Motor neuron (in vitro differentiated cells): ENCODE measurements at regions not wholly inside any gene's neighbourhood (a gene's known extent, or its start where the extent isn't known, plus 50 kb on each side); places are given as distances from the start of the nearest gene placed in this dataset.
"Not testable (repeated sequence)": the region's sequence is repeated elsewhere in the genome, so short reads cannot be mapped to it uniquely, and the experiment has no call there.

ENCODE experiments used
- ATAC-seq, 8 experiments: fragments of 200-7000 bp; cut with Tn5 transposase; replicated peaks in 6 of 8; 2 replicates each; pipeline ENCODE4 v1.8.0; 2021; ENCODE audit warnings: mild to moderate bottlenecking in 8 of 8, moderate library complexity in 8 of 8
- H3K27ac ChIP-seq, 2 donors: fragments of 250-450 bp; sonication (Bioruptor Pico); 2 replicates each; pipeline ENCODE4 v1.9.0; 2021; ENCODE audit warnings: antibody characterized with exemption in 2 of 2, mild to moderate bottlenecking in 2 of 2, moderate library complexity in 1 of 2
- H3K4me1 ChIP-seq, 2 donors: fragments of 250-450 bp; sonication (Bioruptor Pico); replicated peaks in 1 of 2; 2 replicates each; pipeline ENCODE4 v1.6.1; 2021; ENCODE audit warnings: antibody characterized with exemption in 2 of 2, mild to moderate bottlenecking in 2 of 2, moderate library complexity in 1 of 2
- H3K4me3 ChIP-seq, 5 donors: fragments of 250-450 bp; sonication (Bioruptor Pico); 2 replicates each; pipeline ENCODE4 v1.9.0; 2021; ENCODE audit warnings: antibody characterized with exemption in 5 of 5, mild to moderate bottlenecking in 5 of 5, moderate library complexity in 4 of 5
- WGBS, 10 experiments: fragments of 450-650 bp; shearing (Covaris generic); methylation state at CpG; one replicate each; pipeline ENCODE4 v1.0.0; 2022; 5-methylcytosine and 5-hydroxymethylcytosine counted together
- in situ Hi-C, 9 experiments: fragments of 400-800 bp; cut with MboI; loops; one replicate each; pipeline ENCODE4 v1.15.0; 2021; ENCODE audit warnings: low sequenced_read_pairs in 9 of 9, low pct_unique_long_range_greater_than_20kb in 2 of 9; ENCODE audit not compliant: unreplicated experiment in 9 of 9

DNA sequence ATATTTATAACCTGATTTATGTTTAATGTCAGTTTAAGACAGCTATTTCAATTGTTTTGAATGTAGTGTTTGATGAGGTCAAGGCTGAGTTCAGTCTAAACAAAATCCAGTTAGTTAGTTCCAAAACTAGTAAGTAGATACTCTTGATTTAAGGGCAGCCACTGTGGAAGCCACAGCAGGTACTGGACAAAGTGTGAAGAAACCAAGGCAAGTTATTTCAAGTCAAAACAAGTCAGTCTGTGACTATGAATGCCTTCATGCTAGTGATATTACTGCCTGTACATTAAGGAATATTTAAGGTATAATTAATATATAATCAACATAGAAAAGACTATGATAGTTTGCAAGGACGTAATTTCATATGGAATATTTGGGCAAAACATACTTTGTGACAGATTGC is 362.3 kb downstream of the DMRTA1 start:
- no peak overlapping the region for H3K4me3 ChIP-seq
- peaks cover 0 to 2% of the 10 kb centered on the region in 2 donors for H3K4me1 ChIP-seq
- WGBS, 10 experiments: 0 to 100% (median 46%) methylated on average over 1 of the region's 1 CpG
- ATAC-seq: no peak
- in situ Hi-C loops: loop anchor here in 1 of 9 experiments (25.0 kb wide), 1 partner anchor 272 kb away; no protein-coding TSS in a partner anchor
- no peak overlapping the region for H3K27ac ChIP-seq

DNA sequence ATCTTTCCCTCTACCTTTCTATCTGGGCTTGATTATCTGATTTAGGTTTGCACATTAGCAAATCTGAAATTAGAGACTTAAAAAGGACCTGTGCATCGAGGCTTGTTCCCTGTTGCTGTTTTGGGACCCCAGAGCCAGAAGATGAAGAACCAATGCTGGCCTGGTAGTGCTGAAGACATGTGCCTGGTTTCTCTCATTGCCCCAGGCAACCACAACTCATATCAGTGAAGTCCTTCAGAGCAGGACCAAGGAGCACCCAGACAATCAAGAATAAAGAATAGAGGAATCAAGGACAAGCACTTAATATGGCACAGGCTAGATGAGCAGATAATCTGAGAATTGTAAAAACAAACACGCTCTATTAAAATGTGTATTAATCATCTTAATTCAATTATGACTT is 362.7 kb downstream of the DMRTA1 start:
- H3K27ac ChIP-seq: no peak overlapping the region
- no peak overlapping the region for H3K4me3 ChIP-seq
- in situ Hi-C loops: loop anchor here in 1 of 9 experiments (25.0 kb wide), 1 partner anchor 272 kb away; no protein-coding TSS in a partner anchor
- no peak for ATAC-seq
- H3K4me1 ChIP-seq: peaks cover 0 to 2% of the 10 kb centered on the region in 2 donors
- WGBS, 10 experiments: 11 to 95% (median 55%) methylated on average over 1 to 2 of the region's 2 CpGs; no CpG with 5 or more reads in 2 of the 10 experiments

DNA sequence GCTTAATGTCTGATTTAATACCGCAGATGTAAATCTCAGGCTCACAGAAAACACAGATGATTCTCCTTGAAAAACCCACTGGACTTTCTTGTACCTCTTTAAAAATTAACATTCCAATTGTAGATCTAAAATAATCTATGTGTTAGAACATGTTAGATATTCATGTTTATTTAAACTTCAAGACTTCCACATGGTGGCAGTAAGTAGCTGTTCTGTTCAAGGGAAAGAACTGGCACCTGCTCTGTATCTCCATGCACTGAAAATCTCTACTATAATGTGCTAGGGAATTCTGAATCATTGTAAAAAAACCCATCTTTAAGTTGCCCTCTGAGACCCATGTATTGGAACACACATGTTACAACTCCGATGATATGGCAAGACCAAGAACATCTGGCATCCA is 366.9 kb downstream of the DMRTA1 start:
- Histone ChIP-seq H3K27ac (no peak overlapping the region), H3K4me1 (peaks cover 0 to 2% of the 10 kb centered on the region in 2 donors), H3K4me3 (no peak overlapping the region)
- WGBS, 10 experiments: 31 to 100% (median 83%) methylated on average over 1 to 2 of the region's 2 CpGs; no CpG with 5 or more reads in 1 of the 10 experiments
- peak; percentile 25 to 81 (median 68) for ATAC-seq
- in situ Hi-C loops: loop anchor here in 1 of 9 experiments (25.0 kb wide), 1 partner anchor 276 kb away; no protein-coding TSS in a partner anchor

DNA sequence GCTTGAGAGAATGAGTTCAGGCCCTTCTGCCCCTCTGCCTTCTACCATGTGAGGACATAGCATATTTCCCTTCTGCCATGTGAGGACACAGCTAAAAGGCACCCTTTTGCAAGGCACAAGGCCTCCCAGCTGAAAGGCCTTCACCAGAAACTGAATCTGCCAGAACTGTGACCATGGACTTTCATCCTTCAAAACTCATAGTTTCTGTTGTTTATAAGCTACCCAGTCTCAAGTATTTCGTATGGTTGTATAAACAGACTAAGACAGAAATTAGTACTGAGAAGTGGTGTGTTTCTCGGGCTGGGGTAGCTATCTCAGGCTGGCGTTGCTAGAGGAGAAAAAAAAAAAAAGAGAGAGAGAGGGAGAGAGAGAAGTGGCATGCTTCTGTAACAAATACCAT is 368.6 kb downstream of the DMRTA1 start:
- ATAC-seq: no peak
- 0 to 100% (median 77%) methylated on average over 1 to 3 of the region's 3 CpGs; no CpG with 5 or more reads in 3 of the 10 experiments for WGBS, 10 experiments
- Histone ChIP-seq H3K4me1 (peaks cover 0 to 2% of the 10 kb centered on the region in 2 donors), H3K4me3 (no peak overlapping the region), H3K27ac (no peak overlapping the region)
- in situ Hi-C loops: loop anchor here in 1 of 9 experiments (25.0 kb wide), 1 partner anchor 278 kb away; no protein-coding TSS in a partner anchor

DNA sequence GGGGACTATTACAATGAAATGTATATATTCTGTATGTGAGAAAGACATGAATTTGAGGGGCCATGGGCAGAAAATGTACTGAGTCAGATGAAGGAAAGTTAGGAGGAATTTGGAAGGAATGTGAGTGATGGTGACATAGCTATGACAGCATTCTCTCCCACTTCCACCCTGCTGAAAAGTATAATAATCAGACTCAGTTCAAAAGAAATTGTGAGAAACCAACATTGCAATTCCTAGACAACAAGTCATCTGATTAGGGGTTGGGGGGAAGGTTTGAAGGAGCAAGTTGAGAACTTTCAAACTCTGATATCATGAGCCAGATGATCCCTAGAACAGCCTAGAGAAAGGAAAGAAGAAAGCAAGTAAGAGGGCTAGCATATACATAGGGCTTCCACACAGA is 370.6 kb downstream of the DMRTA1 start:
- Histone ChIP-seq H3K4me3 (no peak overlapping the region), H3K4me1 (peaks cover 0 to 2% of the 10 kb centered on the region in 2 donors), H3K27ac (no peak overlapping the region)
- in situ Hi-C loops: loop anchor here in 1 of 9 experiments (25.0 kb wide), 1 partner anchor 280 kb away; no protein-coding TSS in a partner anchor
- no peak for ATAC-seq

DNA sequence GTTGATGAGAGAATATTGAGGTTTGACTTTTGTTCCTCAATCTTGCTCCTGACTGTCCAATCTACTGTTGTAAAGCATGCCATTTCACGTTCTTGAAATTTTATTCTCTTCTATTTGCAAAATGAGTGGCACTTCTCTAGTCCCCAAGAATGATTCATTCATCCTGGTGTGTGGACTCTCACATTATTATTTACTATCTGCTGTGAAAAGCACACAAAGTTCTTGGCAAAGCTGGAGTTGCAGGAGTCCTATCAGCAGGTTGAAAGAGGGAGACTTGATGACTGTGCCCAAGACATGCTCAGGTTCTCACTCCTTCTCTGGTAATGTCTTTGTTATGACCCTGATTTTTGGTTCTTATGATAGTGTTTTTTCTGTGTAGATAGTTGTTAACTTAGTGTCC is 382.6 kb downstream of the DMRTA1 start:
- in situ Hi-C loops: no loop called here
- Histone ChIP-seq H3K4me1 (no peaks in the 10 kb centered on the region), H3K27ac (no peak overlapping the region), H3K4me3 (no peak overlapping the region)
- WGBS, 10 experiments: 0 to 83% (median 40%) methylated on average over 1 of the region's 1 CpG; no CpG with 5 or more reads in 3 of the 10 experiments
- no peak for ATAC-seq

DNA sequence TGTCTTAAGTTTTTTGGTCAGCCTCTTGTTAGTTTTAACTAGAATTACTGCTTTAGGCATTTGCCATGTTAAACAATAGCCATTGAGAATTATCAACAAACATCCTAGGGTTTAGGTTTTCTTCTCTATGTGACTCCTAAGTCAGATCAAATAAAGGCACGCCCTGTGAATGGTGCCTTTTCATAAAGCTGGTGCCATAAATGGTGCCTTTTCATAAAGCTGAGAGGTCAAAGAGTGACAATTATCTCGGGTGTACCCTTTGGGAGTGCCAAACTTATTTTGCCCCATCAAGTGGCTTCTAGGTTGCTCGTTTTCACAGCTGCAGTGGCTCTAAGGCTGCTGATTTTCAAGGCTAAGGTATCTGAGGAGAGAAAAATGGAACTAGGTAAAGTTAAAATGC is 391.6 kb downstream of the DMRTA1 start:
- in situ Hi-C loops: no loop called here
- ATAC-seq: no peak
- WGBS, 10 experiments: 0 to 63% (median 49%) methylated on average over 1 to 3 of the region's 3 CpGs; no CpG with 5 or more reads in 1 of the 10 experiments

DNA sequence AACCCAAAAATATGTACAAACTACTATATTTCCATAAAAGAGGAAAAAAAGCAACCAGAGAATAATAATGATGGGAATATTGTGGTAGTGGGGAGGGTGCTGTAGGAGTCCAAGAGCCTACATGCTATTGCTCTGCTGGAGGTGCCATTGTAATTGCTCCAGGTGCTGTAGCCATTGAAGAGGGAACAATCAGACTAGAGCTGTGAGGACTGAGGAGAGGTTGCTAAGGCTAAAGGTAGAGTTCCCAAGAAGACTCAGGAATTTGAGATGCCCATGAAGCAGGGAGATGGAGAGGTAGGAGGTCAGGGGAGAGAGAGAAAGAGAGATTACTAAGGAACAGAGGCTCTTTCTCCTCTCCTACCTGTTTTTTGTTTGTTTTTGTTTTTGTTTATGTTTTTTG is 394.0 kb downstream of the DMRTA1 start:
- H3K4me3 ChIP-seq: no peak overlapping the region
- H3K27ac ChIP-seq: no peak overlapping the region
- in situ Hi-C loops: no loop called here
- no peaks in the 10 kb centered on the region for H3K4me1 ChIP-seq
- ATAC-seq: no peak

More for the DNA sequence above, 391.6 kb downstream of the DMRTA1 start:
- Histone ChIP-seq H3K4me1 (no peaks in the 10 kb centered on the region), H3K27ac (no peak overlapping the region), H3K4me3 (no peak overlapping the region)

DNA sequence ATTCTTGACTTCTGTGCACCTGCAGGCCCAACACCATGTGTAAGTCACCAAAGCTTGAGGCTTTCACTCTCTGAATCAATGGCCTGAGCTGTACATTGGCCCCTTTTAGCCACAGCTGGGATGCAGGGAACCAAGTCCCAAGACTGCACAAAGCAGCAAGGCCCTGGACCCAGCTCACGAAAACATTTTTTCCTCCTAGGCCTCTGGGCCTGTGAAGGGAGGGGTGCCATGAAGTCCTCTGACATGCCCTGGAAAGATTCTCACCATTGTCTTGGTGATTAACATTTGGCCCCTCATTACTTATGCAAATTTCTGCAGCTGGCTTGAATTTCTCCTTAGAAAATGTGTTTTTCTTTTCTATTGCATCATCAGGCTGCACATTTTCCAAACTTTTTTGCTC is 398.6 kb downstream of the DMRTA1 start:
- H3K27ac ChIP-seq, in situ Hi-C loops, ATAC-seq, H3K4me3 ChIP-seq, H3K4me1 ChIP-seq: not testable (repeated sequence)
- WGBS, 10 experiments: 67 to 100% (median 80%) methylated on average over 1 of the region's 1 CpG; no CpG with 5 or more reads in 7 of the 10 experiments

DNA sequence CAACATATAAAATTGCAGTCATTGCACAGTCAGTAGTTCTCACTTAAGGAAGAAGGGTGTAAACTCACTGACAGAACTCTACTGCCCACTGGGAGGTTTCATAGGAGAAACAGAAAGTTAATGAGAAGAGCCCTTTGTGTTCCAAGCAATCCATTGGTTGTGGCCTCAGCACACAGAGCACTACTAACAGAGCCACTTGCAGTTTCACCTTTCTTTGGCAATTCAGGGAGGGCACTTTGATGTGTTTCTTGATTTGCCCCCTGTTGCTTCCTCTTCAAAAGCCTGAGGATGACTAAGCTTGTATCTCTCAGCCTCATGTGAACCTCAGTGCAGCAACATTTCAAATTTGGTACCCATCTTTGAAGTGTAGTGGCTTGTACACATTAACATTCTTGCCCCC is 409.4 kb downstream of the DMRTA1 start:
- ATAC-seq: no peak
- H3K4me1 ChIP-seq: no peaks in the 10 kb centered on the region
- H3K4me3 ChIP-seq: no peak overlapping the region
- no peak overlapping the region for H3K27ac ChIP-seq
- in situ Hi-C loops: loop anchor here in 1 of 9 experiments (25.0 kb wide), 1 partner anchor 106 kb away; no protein-coding TSS in a partner anchor

DNA sequence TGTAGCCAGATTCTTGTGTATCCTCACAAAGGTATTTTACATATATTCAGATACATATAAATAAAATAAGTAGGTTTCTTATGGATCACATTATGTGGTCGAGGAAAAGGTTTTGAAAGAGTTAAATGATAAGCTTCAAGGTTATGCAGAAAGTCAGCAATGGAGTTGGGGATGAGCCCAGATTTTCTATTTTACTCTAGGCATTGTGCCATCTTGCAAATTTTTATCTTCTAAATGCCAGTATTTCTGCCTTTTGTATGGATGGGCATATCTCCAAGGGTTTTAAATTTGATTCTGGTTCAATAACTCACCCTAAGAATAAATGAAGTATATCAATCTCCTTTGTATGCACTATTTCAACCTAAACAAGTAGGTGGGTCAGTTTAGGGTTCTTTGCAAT is 410.7 kb downstream of the DMRTA1 start:
- ATAC-seq: no peak
- no peaks in the 10 kb centered on the region for H3K4me1 ChIP-seq
- 0 to 89% (median 25%) methylated on average over 1 of the region's 1 CpG; no CpG with 5 or more reads in 4 of the 10 experiments for WGBS, 10 experiments
- no peak overlapping the region for H3K27ac ChIP-seq
- no peak overlapping the region for H3K4me3 ChIP-seq
- in situ Hi-C loops: loop anchor here in 1 of 9 experiments (25.0 kb wide), 1 partner anchor 105 kb away; no protein-coding TSS in a partner anchor

DNA sequence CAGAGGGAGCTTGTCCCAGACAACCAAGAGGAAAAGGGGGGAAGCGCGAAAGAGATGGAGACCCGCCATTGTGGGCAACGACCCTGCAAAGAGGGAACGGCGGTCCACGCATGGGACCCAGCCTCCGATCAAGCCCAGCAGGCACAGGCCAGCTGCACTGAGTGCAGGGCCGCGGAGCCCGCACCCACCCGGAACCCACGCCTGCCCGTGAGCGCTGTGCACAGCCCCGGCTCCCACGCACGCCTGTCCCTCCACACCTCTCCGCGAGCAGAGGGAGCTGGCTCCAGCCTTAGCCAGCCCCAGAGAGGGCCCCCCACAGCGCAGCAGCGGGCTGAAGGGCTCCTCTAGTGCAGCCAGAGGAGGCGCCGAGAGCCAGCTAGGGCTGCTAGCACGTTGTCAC is 416.5 kb downstream of the DMRTA1 start:
- WGBS, 10 experiments: 97% methylated on average over 6 of the region's 25 CpGs; no CpG with 5 or more reads in 9 of the 10 experiments
- Histone ChIP-seq H3K27ac (no peak overlapping the region), H3K4me1 (no peaks in the 10 kb centered on the region), H3K4me3 (no peak overlapping the region)
- ATAC-seq: no peak
- in situ Hi-C loops: loop anchor here in 1 of 9 experiments (25.0 kb wide), 1 partner anchor 99 kb away; no protein-coding TSS in a partner anchor

DNA sequence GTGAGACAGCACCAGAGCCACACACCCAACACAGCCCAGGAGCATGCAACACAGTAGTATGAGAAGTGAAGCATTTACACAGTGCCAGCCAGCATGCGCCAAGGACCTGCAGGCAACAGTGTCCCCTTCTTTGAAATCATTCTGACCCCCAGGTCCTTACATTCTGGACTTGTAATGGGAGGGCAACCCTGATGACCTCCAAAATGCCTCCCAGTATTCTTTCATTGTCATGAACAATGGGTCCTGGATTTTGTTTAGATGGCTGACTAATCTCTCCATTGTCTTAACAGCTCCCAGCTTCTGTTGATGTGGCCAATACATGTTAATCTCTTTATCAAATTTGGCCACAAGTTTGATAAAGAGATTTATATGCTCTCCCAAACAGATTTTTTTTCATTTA is 417.1 kb downstream of the DMRTA1 start:
- no peak overlapping the region for H3K4me3 ChIP-seq
- H3K4me1 ChIP-seq: no peaks in the 10 kb centered on the region
- ATAC-seq: no peak
- 29 to 100% methylated on average over 1 of the region's 1 CpG; no CpG with 5 or more reads in 8 of the 10 experiments for WGBS, 10 experiments
- no peak overlapping the region for H3K27ac ChIP-seq
- in situ Hi-C loops: loop anchor here in 1 of 9 experiments (25.0 kb wide), 1 partner anchor 99 kb away; no protein-coding TSS in a partner anchor
